Upper lobe of left lung (tissue), 4 donors: ENCODE measurements at regions not wholly inside any gene's neighbourhood (a gene's known extent, or its start where the extent isn't known, plus 50 kb on each side); places are given as distances from the start of the nearest gene placed in this dataset.

Experiments
- CTCF ChIP-seq, 6 experiments: fragments of 450-650 bp in 4 of 6; fragments of 200-600 bp in 2 of 6; sonication (generic) in 2 of 6; IDR thresholded peaks; one replicate each; pipeline ENCODE4 v1.5.1; 2016 to 2019; ENCODE audit warnings: antibody characterized with exemption in 6 of 6
- EP300 ChIP-seq, 4 donors: sonication (generic); formaldehyde crosslinking; IDR thresholded peaks; one replicate each; pipeline ENCODE4 v1.5.1; 2017; ENCODE audit warnings: antibody characterized with exemption in 4 of 4, control low read depth in 2 of 4
- POLR2A ChIP-seq, 4 donors: fragments of 450-650 bp; IDR thresholded peaks; one replicate each; pipeline ENCODE4 v1.5.1; 2016 to 2017; ENCODE audit warnings: antibody characterized with exemption in 4 of 4, mild to moderate bottlenecking in 2 of 4
- POLR2AphosphoS5 ChIP-seq, 2 donors: sonication (generic); formaldehyde crosslinking; IDR thresholded peaks; one replicate each; pipeline ENCODE4 v1.5.1; 2017; ENCODE audit warnings: antibody characterized with exemption in 2 of 2

DNA sequence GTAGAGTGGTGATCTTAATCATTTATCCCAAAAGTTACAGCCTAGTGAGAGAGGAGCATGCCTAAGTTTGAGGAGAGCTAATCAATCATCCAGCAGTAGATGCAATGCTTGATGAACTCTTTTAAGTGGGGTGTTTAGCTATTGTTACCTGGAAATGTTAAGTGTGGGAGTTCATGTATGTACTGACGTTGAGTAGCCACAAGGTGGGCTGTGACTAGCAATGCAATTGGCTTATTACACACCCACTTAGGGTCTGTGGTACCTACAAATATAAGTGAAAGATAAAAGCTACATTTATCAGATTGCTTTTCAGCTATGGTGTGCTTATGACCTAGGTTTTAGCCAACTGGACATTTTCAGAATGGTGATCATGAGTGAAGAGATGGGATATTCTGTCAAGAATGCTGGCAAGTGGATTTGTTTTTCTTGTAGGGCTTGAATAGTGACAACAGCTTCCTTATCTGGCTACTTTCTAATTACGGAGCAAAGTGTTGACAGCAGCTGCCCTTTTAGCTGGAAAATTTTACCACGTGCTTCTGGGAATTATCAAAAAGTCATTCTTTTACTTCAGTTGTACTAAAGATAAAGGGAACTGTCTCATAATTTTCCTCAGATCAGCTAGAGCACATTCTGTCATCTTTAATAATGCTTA, 170.6 kb downstream of the POSTN start:
- TF ChIP-seq CTCF (IDR thresholded peaks at IDR 0.05) (no peak), EP300 (IDR thresholded peaks at IDR 0.05) (no peak), POLR2A (IDR thresholded peaks at IDR 0.05) (no peak), POLR2AphosphoS5 (IDR thresholded peaks at IDR 0.05) (no peak)
